Heart right ventricle (tissue), 16 donors: ENCODE measurements at regions not wholly inside any gene's neighbourhood (a gene's known extent, or its start where the extent isn't known, plus 50 kb on each side); places are given as distances from the start of the nearest gene placed in this dataset.

ENCODE experiments used
- ATAC-seq, 8 donors: fragments of 200-7000 bp; cut with Tn5 transposase; one replicate each; pipeline ENCODE4 v1.9.1; 2020; ENCODE audit warnings: mild to moderate bottlenecking in 8 of 8, moderate library complexity in 8 of 8, moderate number of reproducible peaks in 1 of 8
- DNase-seq, 2 donors: peaks; one replicate each; pipeline ENCODE4 v3.0.0-alpha.2; 2020
- H3K27ac ChIP-seq, 10 donors: fragments of 200-600 bp; sonication (generic) in 2 of 10; one replicate each; pipeline versions ENCODE4 v1.5.0 to v1.8.0; 2020 to 2022; ENCODE audit warnings: mild to moderate bottlenecking in 3 of 10
- H3K27me3 ChIP-seq, 7 donors: fragments of 200-600 bp; one replicate each; pipeline ENCODE4 v1.8.0; 2021 to 2022; ENCODE audit warnings: mild to moderate bottlenecking in 2 of 7
- H3K36me3 ChIP-seq, 9 donors: fragments of 200-600 bp; sonication (generic) in 1 of 9; one replicate each; pipeline versions ENCODE4 v1.5.0 to v1.8.0; 2020 to 2022; ENCODE audit warnings: mild to moderate bottlenecking in 2 of 9
- H3K4me1 ChIP-seq, 9 donors: fragments of 200-600 bp; sonication (generic) in 1 of 9; one replicate each; pipeline versions ENCODE4 v1.5.0 to v1.8.0; 2020 to 2022; ENCODE audit warnings: mild to moderate bottlenecking in 4 of 9
- H3K4me3 ChIP-seq, 10 donors: fragments of 200-600 bp; sonication (generic) in 2 of 10; one replicate each; pipeline versions ENCODE4 v1.5.0 to v1.8.0; 2020 to 2022; ENCODE audit warnings: mild to moderate bottlenecking in 7 of 10, moderate library complexity in 2 of 10
- H3K9me3 ChIP-seq, 11 donors: fragments of 200-600 bp in 10 of 11; sonication (generic) in 2 of 11; one replicate each; pipeline versions ENCODE4 v1.5.0 to v1.8.0; 2013 to 2022; ENCODE audit warnings: mild to moderate bottlenecking in 2 of 11, control low read depth in 1 of 11, moderate library complexity in 1 of 11
- WGBS, 2 donors: extraction: QIAGEN DNeasy Blood & Tissue Kit; methylation state at CpG; one replicate each; pipeline ENCODE4 v1.1.7; 2013; ENCODE audit warnings: inconsistent platforms in 1 of 2; 5-methylcytosine and 5-hydroxymethylcytosine counted together
- intact Hi-C, 10 donors: fragments of 100-400 bp; cut with DNase I; formaldehyde crosslinking; loops; one replicate each; pipeline versions ENCODE4 v1.11.1 to v1.14.2; 2022
- TF ChIP-seq, protein P1 (sequence below), 9 donors: fragments of 200-600 bp; sonication (generic) in 2 of 9; IDR thresholded peaks; one replicate each; pipeline versions ENCODE4 v1.5.0 to v1.8.0; 2021 to 2022; ENCODE audit warnings: antibody characterized with exemption in 9 of 9, mild to moderate bottlenecking in 5 of 9, moderate library complexity in 1 of 9
- donor health status: Arrhythmogenic right ventricular cardiomyopathy.
- donor health status: ischemic (EF 13 %, LVEDD 7.1; RV severe dilation, severe dysfunction).
- donor health status: healthy with polysubstance abuse.
- donor health status: DM: no; HTN: yes; CAD: no.
- donor health status: DM: no; HTN: no; CAD: no.
- donor health status: ischemic (EF 25% LVEDD 6.9; RV normal size, moderate dysfunction).
- donor health status: ischemic (EF 25% LVEDD 5.7; RV mildly dilated, moderate dysfunction).
- donor health status: healthy.
- donor health status: DM: yes; HTN: yes; CAD: no.
- donor health status: Ischemic cardiomyopathy.
- donor health status: ischemic (EF 35%, LVEDD 5.7; RV mildly dilated, moderate dysfunction).
- donor health status: nonischemic (EF 11% LVEDD 7.7; RV severe dilation, severe dysfunction).
- donor health status: DM: yes; HTN: yes; CAD: no.
- donor health status: PGD.
- donor health status: ischemic (EF 29% LVEDD 5.4; RV normal size, mild dysfunction).
- donor health status: nonischemic (EF 23%, LVEDD 6.1; RV moderate dilation, normal function).

DNA sequence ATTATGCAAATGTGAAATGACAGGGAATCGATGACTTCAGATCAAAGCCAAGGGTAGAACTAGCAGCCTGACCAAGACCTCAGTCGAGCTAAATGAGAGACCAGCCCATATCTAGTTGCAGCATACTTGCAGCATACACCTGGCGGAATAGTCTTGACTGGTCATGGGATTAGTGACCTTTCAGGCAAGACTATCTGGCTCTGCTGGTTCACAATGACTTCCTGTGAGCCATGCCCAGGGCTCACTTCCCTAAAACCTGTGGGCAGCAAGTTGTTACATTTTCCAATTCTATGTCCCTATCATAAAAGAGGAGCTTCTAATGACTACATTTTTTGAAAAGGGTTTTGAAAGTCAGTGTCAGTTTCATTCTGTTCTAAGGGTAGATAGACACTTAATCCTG lies 1624.9 kb upstream of the CELF4 start:
- no peak overlapping the region for H3K27ac ChIP-seq
- intact Hi-C loops, result no loop called here

DNA sequence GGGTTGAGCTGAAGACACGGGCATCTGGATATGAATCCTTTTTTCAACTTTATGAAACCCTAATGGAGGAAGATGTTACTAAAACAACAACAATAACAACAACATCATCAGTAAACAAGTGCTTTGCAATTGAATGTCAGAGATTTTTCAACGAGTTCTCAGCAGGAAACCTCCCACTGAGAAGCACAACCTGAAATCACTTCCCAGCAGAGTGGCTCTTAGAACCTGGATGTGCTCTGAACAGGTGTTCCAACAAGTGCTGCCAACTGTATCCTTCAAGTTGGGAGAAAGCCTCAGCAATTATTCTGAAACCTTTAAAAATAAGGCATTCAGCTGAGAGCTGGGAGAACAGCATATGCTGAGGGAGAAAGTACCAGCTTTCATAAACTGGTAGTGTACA lies 1622.7 kb upstream of the CELF4 start:
- Histone ChIP-seq H3K27ac (no peak overlapping the region), H3K4me3 (no peak overlapping the region), H3K4me1 (no peaks in the 10 kb centered on the region), H3K9me3 (peaks cover 0 to 4% (median 0%) of the 10 kb centered on the region in 11 donors), H3K36me3 (no peaks in the 10 kb centered on the region), H3K27me3 (no peaks in the 10 kb centered on the region)
- TF ChIP-seq, protein P1, sequence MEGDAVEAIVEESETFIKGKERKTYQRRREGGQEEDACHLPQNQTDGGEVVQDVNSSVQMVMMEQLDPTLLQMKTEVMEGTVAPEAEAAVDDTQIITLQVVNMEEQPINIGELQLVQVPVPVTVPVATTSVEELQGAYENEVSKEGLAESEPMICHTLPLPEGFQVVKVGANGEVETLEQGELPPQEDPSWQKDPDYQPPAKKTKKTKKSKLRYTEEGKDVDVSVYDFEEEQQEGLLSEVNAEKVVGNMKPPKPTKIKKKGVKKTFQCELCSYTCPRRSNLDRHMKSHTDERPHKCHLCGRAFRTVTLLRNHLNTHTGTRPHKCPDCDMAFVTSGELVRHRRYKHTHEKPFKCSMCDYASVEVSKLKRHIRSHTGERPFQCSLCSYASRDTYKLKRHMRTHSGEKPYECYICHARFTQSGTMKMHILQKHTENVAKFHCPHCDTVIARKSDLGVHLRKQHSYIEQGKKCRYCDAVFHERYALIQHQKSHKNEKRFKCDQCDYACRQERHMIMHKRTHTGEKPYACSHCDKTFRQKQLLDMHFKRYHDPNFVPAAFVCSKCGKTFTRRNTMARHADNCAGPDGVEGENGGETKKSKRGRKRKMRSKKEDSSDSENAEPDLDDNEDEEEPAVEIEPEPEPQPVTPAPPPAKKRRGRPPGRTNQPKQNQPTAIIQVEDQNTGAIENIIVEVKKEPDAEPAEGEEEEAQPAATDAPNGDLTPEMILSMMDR (IDR thresholded peaks at IDR 0.05), result no peak
- no peak for DNase-seq
- no peak for ATAC-seq
- intact Hi-C loops, result no loop called here
- WGBS, 2 donors, result 53 to 67% methylated on average over 2 of the region's 2 CpGs

More for the DNA sequence above, 1624.9 kb upstream of the CELF4 start:
- Histone ChIP-seq H3K36me3 (no peaks in the 10 kb centered on the region), H3K9me3 (peaks cover 0 to 4% (median 0%) of the 10 kb centered on the region in 11 donors), H3K4me1 (no peaks in the 10 kb centered on the region), H3K27me3 (no peaks in the 10 kb centered on the region), H3K4me3 (no peak overlapping the region)
- no peak for ATAC-seq
- WGBS, 2 donors, result 66 to 73% methylated on average over 3 of the region's 3 CpGs
- no peak for DNase-seq
- TF ChIP-seq, protein P1 (IDR thresholded peaks at IDR 0.05), result no peak

DNA sequence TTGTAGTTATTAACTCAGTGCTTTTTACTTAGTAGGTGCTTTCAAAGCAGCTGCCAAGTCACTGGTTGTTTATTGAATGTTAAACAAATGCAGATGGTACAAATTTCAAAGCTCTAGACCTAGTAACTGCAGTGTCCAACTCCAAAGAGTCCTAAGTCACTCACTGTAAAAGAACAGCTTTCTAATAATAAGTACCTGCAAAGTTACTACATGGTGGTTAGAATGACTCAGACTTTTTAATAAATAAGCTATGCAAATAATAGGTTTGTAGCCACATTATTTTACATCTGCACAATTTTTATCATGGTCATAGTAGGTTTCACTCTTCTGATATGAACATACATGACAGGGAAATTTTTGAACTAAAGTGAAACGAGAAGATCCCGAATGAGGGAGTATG lies 1620.4 kb upstream of the CELF4 start:
- Histone ChIP-seq H3K4me3 (no peak overlapping the region), H3K27ac (no peak overlapping the region), H3K4me1 (no peaks in the 10 kb centered on the region), H3K9me3 (no peaks in the 10 kb centered on the region), H3K36me3 (no peaks in the 10 kb centered on the region), H3K27me3 (no peaks in the 10 kb centered on the region)
- intact Hi-C loops, result no loop called here
- no peak for ATAC-seq
- WGBS, 2 donors, result 79 to 82% methylated on average over 2 of the region's 2 CpGs
- DNase-seq, result no peak
- TF ChIP-seq, protein P1 (IDR thresholded peaks at IDR 0.05), result no peak

DNA sequence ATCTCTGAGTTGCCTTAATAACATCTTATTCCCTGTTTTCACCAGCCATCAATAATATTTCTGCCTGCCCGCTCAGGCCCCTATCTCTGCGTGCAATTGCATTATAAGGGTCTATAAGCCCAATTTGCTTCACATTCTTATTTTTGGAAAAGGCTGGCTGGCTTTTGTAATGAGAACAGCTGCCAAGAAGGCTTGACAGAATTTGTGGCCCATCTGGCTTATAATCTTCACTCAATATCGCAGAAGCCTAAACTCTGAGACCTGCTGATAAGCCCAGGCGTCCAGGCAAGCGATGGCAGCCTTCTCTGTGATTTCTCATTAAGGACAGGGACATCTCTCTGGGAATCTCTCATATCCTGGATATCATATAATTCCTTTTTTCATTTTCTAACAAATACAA lies 1618.6 kb upstream of the CELF4 start:
- WGBS, 2 donors, result 79 to 82% methylated on average over 5 of the region's 5 CpGs

More for the DNA sequence above, 1618.6 kb upstream of the CELF4 start:
- TF ChIP-seq, protein P1 (IDR thresholded peaks at IDR 0.05), result no peak
- intact Hi-C loops, result no loop called here
- no peak overlapping the region for H3K27ac ChIP-seq
- no peaks in the 10 kb centered on the region for H3K4me1 ChIP-seq
- H3K36me3 ChIP-seq, result no peaks in the 10 kb centered on the region
- ATAC-seq (no peak), DNase-seq (no peak)
- H3K4me3 ChIP-seq, result no peak overlapping the region
- H3K9me3 ChIP-seq, result no peaks in the 10 kb centered on the region
- H3K27me3 ChIP-seq, result no peaks in the 10 kb centered on the region
